HG02981 (cell line): ENCODE measurements at regions not wholly inside any gene's neighbourhood (a gene's known extent, or its start where the extent isn't known, plus 50 kb on each side); places are given as distances from the start of the nearest gene placed in this dataset.
A peak's percentile ranks its signal among the peaks of the same experiment; 100 is the strongest.
"Not testable (repeated sequence)": the region's sequence is repeated elsewhere in the genome, so short reads cannot be mapped to it uniquely, and the experiment has no call there.

Source experiments
- ATAC-seq: cut with Tn5 transposase; IDR thresholded peaks from one replicate; pipeline ENCODE4 v1.9.1; 2021; ENCODE audit warnings: mild to moderate bottlenecking, moderate library complexity; ENCODE audit not compliant: unreplicated experiment

DNA sequence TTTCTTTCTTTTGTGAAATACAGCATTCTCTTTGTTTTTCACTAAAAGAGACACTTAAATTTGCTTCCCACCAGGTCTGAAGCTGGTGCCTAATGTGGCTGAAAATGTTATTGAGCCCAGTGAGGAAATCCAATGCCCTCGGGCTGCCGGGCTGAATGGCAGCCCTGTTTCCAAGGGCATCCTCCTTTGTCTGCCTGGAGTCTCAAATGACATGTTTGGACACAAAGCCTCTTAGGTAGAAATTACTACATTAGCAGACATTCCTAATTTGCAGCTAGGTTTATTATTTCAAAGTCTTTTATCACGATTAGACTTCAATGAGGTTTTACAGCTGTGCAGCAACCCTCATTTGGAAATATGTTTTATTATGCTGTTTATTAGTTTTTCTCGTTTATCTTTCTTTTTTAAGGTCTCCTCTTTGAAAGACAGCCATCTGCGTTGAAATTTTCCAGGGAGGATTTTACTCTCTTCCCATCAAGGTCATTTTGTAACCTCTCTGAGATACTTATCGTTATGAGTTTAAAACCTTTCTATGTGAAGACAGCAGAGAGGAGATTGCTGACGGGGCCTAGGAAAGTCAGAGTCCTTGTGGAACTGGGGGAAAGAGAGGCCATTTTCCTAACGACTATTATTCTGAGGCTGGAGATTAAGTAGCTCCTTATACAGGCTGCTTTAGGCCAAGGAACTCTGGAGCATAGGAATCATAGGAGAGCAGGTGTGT, 59.0 kb upstream of the ZNF532 start:
- no peak for ATAC-seq

DNA sequence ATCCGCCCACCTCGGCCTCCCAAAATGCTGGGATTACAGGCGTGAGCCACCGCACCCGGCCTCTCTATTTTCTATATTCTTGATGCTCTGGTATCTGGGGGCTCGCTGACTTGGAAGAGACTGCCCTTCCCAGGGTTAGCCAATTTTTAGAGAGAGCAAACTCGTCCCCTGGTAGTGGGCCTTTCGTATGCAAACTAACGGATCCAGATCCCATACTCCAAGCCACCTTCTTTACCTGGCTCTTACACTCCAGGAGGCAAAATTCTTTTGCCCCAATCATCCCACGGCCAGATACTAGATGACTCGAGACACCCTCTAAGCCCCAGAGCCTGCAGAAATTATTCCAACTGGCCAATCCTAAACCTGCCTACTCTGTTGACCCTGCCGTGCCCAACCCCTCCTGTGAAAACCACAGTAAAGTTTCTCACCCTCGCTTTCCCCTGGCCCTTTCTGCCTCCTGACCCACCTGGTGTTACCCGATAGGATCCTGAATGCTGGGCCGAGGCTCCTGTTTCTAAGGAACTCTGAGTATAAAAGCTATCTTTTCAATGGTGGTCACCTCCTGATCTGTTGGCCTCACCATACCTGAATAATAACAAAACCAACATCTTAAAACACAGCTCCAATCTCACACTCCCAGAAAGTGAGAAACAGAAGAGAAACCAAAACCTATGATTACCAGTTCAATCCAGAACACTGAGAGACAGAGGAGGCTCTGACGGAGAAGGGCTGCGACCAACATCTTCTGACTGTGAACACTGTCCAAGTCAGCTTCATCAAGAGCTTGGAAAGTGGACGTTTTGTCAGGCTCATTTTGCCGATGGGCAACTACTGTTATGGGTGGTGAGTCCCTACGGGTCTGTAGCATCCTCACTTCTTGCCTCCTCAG, 57.6 kb upstream of the ZNF532 start:
- peak; percentile 75 for ATAC-seq

DNA sequence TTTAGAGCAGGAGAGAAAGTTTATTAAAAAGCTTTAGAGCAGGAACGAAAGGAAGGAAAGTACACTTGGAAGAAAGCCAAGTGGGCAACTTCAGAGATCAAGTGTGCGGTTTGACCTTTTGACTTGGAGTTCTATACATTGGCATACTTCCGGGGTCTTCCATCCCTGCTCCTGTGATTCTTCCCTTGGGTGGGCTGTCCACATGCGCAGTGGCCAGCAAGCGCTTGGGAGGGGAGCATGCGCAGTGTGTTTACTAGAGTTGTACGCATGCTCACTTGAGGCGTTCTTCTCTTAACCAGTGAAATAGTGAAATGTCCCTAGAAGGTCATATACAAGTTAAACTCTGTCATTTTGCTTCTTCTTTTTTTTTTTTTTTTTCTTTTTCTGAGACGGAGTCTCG, 56.9 kb upstream of the ZNF532 start:
- ATAC-seq: no peak

DNA sequence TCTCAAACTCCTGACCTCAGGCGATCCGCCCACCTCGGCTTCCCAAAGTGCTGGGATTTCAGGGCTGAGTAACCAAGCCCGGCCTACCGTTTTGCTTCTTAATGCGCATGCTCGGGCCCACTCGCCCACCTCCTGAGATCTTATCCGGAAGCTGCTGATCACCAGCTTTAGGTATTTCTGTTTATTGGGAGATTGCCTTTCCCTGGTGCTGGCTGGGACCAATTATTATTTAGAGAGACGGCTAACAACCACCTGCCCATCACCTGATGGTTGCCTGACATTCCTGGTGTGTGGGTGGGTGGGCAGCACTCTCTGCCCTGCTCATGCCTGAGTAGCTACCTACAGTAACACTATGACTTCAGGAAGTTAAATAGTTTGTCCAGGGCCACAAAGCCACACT, 56.3 kb upstream of the ZNF532 start:
- ATAC-seq: no peak

DNA sequence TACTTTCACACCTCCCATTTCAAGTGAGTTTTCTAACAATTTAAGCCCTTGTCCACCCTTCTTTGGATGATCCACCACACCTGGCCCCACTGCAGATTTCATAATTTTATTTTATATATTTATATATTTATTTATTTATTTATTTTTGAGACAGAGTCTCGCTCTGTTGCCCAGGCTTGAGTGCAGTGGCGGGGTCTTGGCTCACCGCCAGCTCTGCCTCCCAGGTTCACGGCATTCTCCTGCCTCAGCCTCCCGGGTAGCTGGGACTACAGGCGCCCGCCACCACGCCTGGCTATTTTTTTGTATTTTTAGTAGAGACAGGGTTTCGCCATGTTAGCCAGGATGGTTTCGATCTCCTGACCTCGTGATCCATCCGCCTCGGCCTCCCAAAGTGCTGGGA, 52.8 kb upstream of the ZNF532 start:
- not testable (repeated sequence) for ATAC-seq

DNA sequence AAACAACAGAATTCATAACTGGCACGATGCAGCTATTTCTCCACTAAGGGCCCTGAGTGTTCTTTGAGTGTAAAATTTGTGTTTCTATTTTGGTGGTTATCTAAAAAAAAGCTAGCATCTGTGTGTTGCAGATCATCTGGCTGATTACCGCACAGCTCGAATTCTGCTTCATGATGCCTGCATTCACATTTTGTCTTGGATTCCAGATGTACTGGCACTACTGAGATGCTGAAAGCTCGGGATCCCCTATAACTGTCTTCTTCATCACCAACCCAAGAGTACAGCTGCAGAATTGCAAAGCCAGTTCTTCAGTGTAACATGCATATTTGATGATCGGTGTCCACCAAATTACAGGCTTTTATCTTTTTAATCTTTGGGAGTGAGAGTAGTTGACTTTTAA, 51.6 kb upstream of the ZNF532 start:
- no peak for ATAC-seq

DNA sequence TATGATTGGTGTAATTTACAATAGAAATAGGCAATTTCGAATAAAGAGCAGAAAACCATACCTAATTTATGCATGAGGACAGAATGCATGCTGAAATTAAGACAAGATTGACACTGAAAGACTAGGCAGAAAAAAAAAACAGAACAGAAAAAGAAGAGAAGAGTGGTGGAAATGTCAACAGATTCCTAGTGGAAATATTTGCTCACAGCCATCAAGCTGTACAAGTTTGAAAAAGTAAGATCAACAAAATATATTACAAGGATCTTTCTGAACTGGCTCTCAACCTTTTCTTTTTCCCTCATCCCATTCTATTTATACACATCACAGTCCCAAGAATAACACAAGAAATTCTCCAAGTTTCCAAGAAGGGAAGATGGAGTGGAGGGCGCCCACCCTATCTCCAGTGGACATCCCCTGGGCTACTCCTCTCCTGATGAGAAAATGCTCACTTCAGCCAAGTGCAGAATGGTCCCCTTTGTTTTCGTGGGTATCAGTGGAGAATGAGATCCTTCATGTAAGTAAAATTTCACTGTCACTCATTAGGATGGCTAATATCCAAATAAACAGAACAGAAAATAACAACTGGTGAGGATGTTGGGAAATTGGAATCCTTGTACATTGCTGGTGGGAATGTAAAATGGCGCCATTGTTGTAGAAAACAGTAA, 51.0 kb upstream of the ZNF532 start:
- no peak for ATAC-seq

DNA sequence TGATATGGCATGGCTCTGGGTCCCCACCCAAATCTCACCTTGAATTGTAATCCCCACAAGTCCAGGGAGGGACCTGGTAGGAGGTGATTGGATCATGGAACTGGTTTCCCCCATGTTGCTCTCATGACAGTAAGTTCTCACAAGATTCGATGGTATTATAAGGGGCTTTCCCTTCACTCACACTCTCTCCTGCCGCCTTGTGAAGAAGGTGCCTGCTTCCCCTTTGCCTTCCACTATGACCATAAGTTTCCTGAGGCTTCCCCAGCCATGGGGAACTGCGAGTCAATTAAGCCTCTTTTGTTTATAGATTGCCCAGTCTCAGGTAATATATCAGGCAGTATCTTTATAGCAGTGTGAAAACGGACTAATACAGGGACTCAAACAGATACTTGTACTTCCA, 50.4 kb upstream of the ZNF532 start:
- ATAC-seq: no peak
